K562 (cell line): ENCODE measurements at regions not wholly inside any gene's neighbourhood (a gene's known extent, or its start where the extent isn't known, plus 50 kb on each side); places are given as distances from the start of the nearest gene placed in this dataset.

Source experiments
- ATAC-seq: fragments of 200-7000 bp; cut with Tn5 transposase; 3 replicates; pipeline ENCODE4 v1.9.1; 2020; ENCODE audit warnings: moderate library complexity
- BruUV-seq: library from RNA; stranded (reverse); fragments of 400-500 nt; replicated peaks from 2 replicates; lab custom pipeline; 2021; lab: Mats Ljungman, UMichigan
- CTCF ChIA-PET: fragments of 300-600 bp; formaldehyde crosslinking; extraction: SDS; loops from one replicate; lab custom pipeline; 2021; ENCODE audit warnings: low intra/inter-chr PET ratio; lab: Yijun Ruan, JAX
- POLR2A ChIA-PET: fragments of 300-600, 350-650 bp; sonication (Branson Sonifier 250); formaldehyde crosslinking; extraction: SDS; loops from one replicate; lab custom pipeline; 2021; ENCODE audit warnings: antibody characterized with exemption, inconsistent platforms; lab: Yijun Ruan, JAX
- DNase-seq, 4 experiments: peaks; one replicate each; pipeline versions ENCODE4 v3.0.0 to v3.0.0-alpha.2; 2011 to 2018; ENCODE audit warnings: low spot score in 3 of 4, mixed read lengths in 3 of 4; ENCODE audit errors: extremely low read depth in 1 of 4
- FAIRE-seq: peaks from 2 replicates; lab custom pipeline; 2011; peaks lifted over from hg19 to GRCh38; lab: Jason Lieb, UNC
- H2AFZ ChIP-seq: 2 replicates; pipeline ENCODE4 v1.6.0; 2011; ENCODE audit warnings: low read depth, low read length, control low read depth, inconsistent platforms
- H3K27ac ChIP-seq: fragments of 200-600 bp; 3 replicates; pipeline ENCODE4 v1.8.0; 2011; ENCODE audit warnings: low read depth, mild to moderate bottlenecking, control low read depth, inconsistent platforms, low read length, moderate library complexity, mixed read lengths; ENCODE audit errors: extremely low read depth
- H3K27me3 ChIP-seq, 2 experiments: fragments of 300-600 bp in 1 of 2; 2 replicates in 1 of 2; 3 replicates in 1 of 2; pipeline versions ENCODE4 v1.6.0 to v1.8.0; 2011; ENCODE audit warnings: inconsistent platforms in 2 of 2, low read length in 2 of 2, mild to moderate bottlenecking in 1 of 2, mixed read lengths in 1 of 2, moderate library complexity in 1 of 2; ENCODE audit not compliant: control insufficient read depth in 2 of 2, insufficient read depth in 2 of 2
- H3K36me3 ChIP-seq: fragments of 300-600 bp; 3 replicates; pipeline ENCODE4 v1.8.0; 2011; ENCODE audit warnings: mild to moderate bottlenecking, low read length, inconsistent platforms; ENCODE audit not compliant: control insufficient read depth, insufficient read depth
- H3K4me1 ChIP-seq, 2 experiments: fragments of 200-600 bp in 1 of 2; replicated peaks in 1 of 2; 2 replicates in 1 of 2; 3 replicates in 1 of 2; pipeline versions ENCODE4 v1.5.1 to v1.8.0; 2011; ENCODE audit warnings: inconsistent platforms in 2 of 2, low read length in 2 of 2, mild to moderate bottlenecking in 1 of 2, mixed read lengths in 1 of 2, moderate library complexity in 1 of 2; ENCODE audit not compliant: control insufficient read depth in 2 of 2, insufficient read depth in 2 of 2
- H3K4me2 ChIP-seq: 2 replicates; pipeline ENCODE4 v1.6.1; 2011; ENCODE audit warnings: low read length, control low read depth, inconsistent platforms, mixed read lengths; ENCODE audit not compliant: insufficient read depth
- H3K4me3 ChIP-seq: fragments of 200-600 bp; sonication (generic), shearing (Covaris generic); 2 replicates; pipeline ENCODE4 v1.5.1; 2016; ENCODE audit warnings: control low read depth, inconsistent platforms
- H3K79me2 ChIP-seq: fragments of 200-600 bp; 3 replicates; pipeline ENCODE4 v1.8.0; 2011; ENCODE audit warnings: low read length, inconsistent platforms; ENCODE audit not compliant: control insufficient read depth, insufficient read depth
- H3K9ac ChIP-seq, 2 experiments: 2 replicates each; pipeline versions ENCODE4 v1.6.0 to v1.6.1; 2011; ENCODE audit warnings: low read depth in 2 of 2, low read length in 2 of 2, control low read depth in 1 of 2, inconsistent platforms in 1 of 2, mild to moderate bottlenecking in 1 of 2, mixed read lengths in 1 of 2; ENCODE audit not compliant: insufficient read depth in 1 of 2
- H3K9me1 ChIP-seq: one replicate; pipeline ENCODE4 v1.6.0; 2011; ENCODE audit warnings: inconsistent platforms, mild to moderate bottlenecking, low read length, moderate library complexity; ENCODE audit not compliant: control insufficient read depth, insufficient read depth
- H3K9me3 ChIP-seq: replicated peaks from 2 replicates; pipeline ENCODE4 v1.5.1; 2011; ENCODE audit warnings: low read depth, low read length, inconsistent platforms; ENCODE audit not compliant: control insufficient read depth, insufficient read depth
- H4K20me1 ChIP-seq: replicated peaks from 2 replicates; pipeline ENCODE4 v1.6.1; 2011; ENCODE audit warnings: low read length, inconsistent platforms, mixed read lengths; ENCODE audit not compliant: control insufficient read depth, insufficient read depth
- CLOCK ChIP-seq: fragments of 250-450 bp; sonication (Bioruptor Pico); IDR thresholded peaks from 2 replicates; pipeline ENCODE4 v1.4.0; 2020; ENCODE audit warnings: mild to moderate bottlenecking, moderate library complexity, borderline replicate concordance
- HLTF ChIP-seq: fragments of 450-650 bp; IDR thresholded peaks from 2 replicates; pipeline ENCODE4 v1.6.1; 2016
- KLF6 ChIP-seq: fragments of 250-450 bp; sonication (Bioruptor Pico); IDR thresholded peaks from 2 replicates; pipeline ENCODE4 v1.4.0; 2020; ENCODE audit warnings: mild to moderate bottlenecking, moderate library complexity, borderline replicate concordance
- LEF1 ChIP-seq: fragments of 450-650 bp; IDR thresholded peaks from 2 replicates; pipeline ENCODE4 v1.6.1; 2016; ENCODE audit warnings: mild to moderate bottlenecking
- NCOA1 ChIP-seq: fragments of 450-650 bp; IDR thresholded peaks from 2 replicates; pipeline ENCODE4 v1.6.1; 2016; ENCODE audit warnings: low read depth
- NCOA2 ChIP-seq, 2 experiments: fragments of 450-650 bp; IDR thresholded peaks; 2 replicates each; pipeline ENCODE4 v1.6.1; 2018; ENCODE audit warnings: mild to moderate bottlenecking in 2 of 2, moderate library complexity in 1 of 2; ENCODE audit not compliant: partially characterized antibody in 2 of 2
- PPARD ChIP-seq: fragments of 250-450 bp; sonication (Bioruptor Pico); IDR thresholded peaks from 2 replicates; pipeline ENCODE4 v1.8.0; 2022; ENCODE audit warnings: inconsistent platforms, mild to moderate bottlenecking, moderate library complexity
- RBM14 ChIP-seq: fragments of 200-400 bp; formaldehyde crosslinking; IDR thresholded peaks from 2 replicates; pipeline ENCODE4 v1.6.1; 2018; ENCODE audit warnings: low read depth, mild to moderate bottlenecking, low read length, moderate library complexity, borderline replicate concordance; ENCODE audit not compliant: insufficient read depth
- RFX1 ChIP-seq: fragments of 450-650 bp; IDR thresholded peaks from 2 replicates; pipeline ENCODE4 v1.6.1; 2016; ENCODE audit warnings: mild to moderate bottlenecking, moderate library complexity
- RFX7 ChIP-seq: fragments of 250-450 bp; sonication (Bioruptor Pico); IDR thresholded peaks from 2 replicates; pipeline ENCODE4 v1.5.1; 2021; ENCODE audit warnings: mild to moderate bottlenecking
- ZFX ChIP-seq: sonication (generic); formaldehyde crosslinking; IDR thresholded peaks from 2 replicates; pipeline ENCODE4 v1.8.0; 2022; ENCODE audit warnings: mild to moderate bottlenecking, missing genetic modification reagents, moderate library complexity
- ZNF133 ChIP-seq: fragments of 250-450 bp; sonication (Bioruptor Pico); IDR thresholded peaks from 2 replicates; pipeline ENCODE4 v1.4.0; 2020; ENCODE audit warnings: mild to moderate bottlenecking
- ZNF589 ChIP-seq: fragments of 200-800 bp; sonication (Bioruptor generic); IDR thresholded peaks from 2 replicates; pipeline ENCODE4 v1.6.1; 2016; ENCODE audit warnings: low read depth, missing genetic modification characterization, missing compliant biosample characterization
- ZNF785 ChIP-seq: fragments of 250-450 bp; sonication (Bioruptor Pico); IDR thresholded peaks from 2 replicates; pipeline ENCODE4 v1.4.0; 2020; ENCODE audit warnings: mild to moderate bottlenecking
- WGBS: fragments of 100-300 bp; shearing (Covaris generic); methylation state at CpG from one replicate; pipeline ENCODE4 v1.1.6; 2016; ENCODE audit warnings: low coverage, mixed read lengths; ENCODE audit not compliant: insufficient coverage; ENCODE audit errors: missing lambda C conversion rate; 5-methylcytosine and 5-hydroxymethylcytosine counted together
- in situ Hi-C: fragments of 300-500 bp; cut with MboI; formaldehyde crosslinking; loops from 4 replicates; pipeline ENCODE4 v1.15.0; 2018; ENCODE audit warnings: inconsistent platforms, mixed read lengths
- intact Hi-C: fragments of 100-400 bp; cut with micrococcal nuclease; formaldehyde crosslinking; loops from 2 replicates; pipeline ENCODE4 v1.14.2; 2022
- TF ChIP-seq, protein P1 (sequence below): fragments of 250-450 bp; sonication (Bioruptor Pico); IDR thresholded peaks from 2 replicates; pipeline ENCODE4 v1.5.0; 2021; ENCODE audit warnings: mild to moderate bottlenecking, borderline replicate concordance

GRCh38 chr3:106176734-106177133 is 307.9 kb upstream of the CBLB start:
- Histone ChIP-seq H3K27ac (no peak overlapping the region), H3K4me2 (no peak overlapping the region), H3K9me1 (no peaks in the 10 kb centered on the region), H3K79me2 (no peaks in the 10 kb centered on the region), H3K4me1 (no peaks in the 10 kb centered on the region), H3K27me3 (no peaks in the 10 kb centered on the region), H3K4me3 (no peak overlapping the region), H3K9ac (no peak overlapping the region), H2AFZ (peak overlapping the region; percentile 25; the same call in 1 of the 2 replicates), H4K20me1 (no peaks in the 10 kb centered on the region), H3K36me3 (no peaks in the 10 kb centered on the region), H3K9me3 (no peaks in the 10 kb centered on the region)
- no peak for FAIRE-seq
- ATAC-seq: no peak
- CTCF ChIA-PET: no interaction called here
- BruUV-seq: no TSS peak
- no peak for DNase-seq
- POLR2A ChIA-PET: no interaction called here
- intact Hi-C loops (no loop called here), in situ Hi-C loops (no loop called here)
- TF ChIP-seq CLOCK (CRISPR knock-in tag) (no peak), ZFX (no peak), HLTF (no peak), NCOA2 (IDR thresholded peaks at IDR 0.05; ENCODE audit: partially characterized antibody in 2 of 2) (no peak), ZNF133 (CRISPR knock-in tag) (no peak), ZNF589 (CRISPR knock-in tag) (no peak), RBM14 (no peak), NCOA1 (no peak), KLF6 (no peak), PPARD (CRISPR knock-in tag) (no peak), ZNF785 (CRISPR knock-in tag) (no peak), RFX7 (CRISPR knock-in tag) (no peak), RFX1 (no peak), LEF1 (no peak)
- TF ChIP-seq, protein P1, sequence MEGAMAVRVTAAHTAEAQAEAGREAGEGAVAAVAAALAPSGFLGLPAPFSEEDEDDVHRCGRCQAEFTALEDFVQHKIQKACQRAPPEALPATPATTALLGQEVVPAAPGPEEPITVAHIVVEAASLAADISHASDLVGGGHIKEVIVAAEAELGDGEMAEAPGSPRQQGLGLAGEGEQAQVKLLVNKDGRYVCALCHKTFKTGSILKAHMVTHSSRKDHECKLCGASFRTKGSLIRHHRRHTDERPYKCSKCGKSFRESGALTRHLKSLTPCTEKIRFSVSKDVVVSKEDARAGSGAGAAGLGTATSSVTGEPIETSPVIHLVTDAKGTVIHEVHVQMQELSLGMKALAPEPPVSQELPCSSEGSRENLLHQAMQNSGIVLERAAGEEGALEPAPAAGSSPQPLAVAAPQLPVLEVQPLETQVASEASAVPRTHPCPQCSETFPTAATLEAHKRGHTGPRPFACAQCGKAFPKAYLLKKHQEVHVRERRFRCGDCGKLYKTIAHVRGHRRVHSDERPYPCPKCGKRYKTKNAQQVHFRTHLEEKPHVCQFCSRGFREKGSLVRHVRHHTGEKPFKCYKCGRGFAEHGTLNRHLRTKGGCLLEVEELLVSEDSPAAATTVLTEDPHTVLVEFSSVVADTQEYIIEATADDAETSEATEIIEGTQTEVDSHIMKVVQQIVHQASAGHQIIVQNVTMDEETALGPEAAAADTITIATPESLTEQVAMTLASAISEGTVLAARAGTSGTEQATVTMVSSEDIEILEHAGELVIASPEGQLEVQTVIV: no peak
- WGBS: 17% methylated on average over 3 of the region's 3 CpGs
